ENCODE measurements at regions not wholly inside any gene's neighbourhood (a gene's known extent, or its start where the extent isn't known, plus 50 kb on each side); places are given as distances from the start of the nearest gene placed in this dataset.

- no peaks in the 10 kb centered on the region for H3K79me2 ChIP-seq (ENCODE audit: insufficient read depth, low read length)
- no peaks in the 10 kb centered on the region for H3K4me1 ChIP-seq (ENCODE audit: insufficient read depth, low read length, poor library complexity, severe bottlenecking)
- H3K9me3 ChIP-seq (ENCODE audit: insufficient read depth, low read depth, low read length) = no peaks in the 10 kb centered on the region
- TF ChIP-seq EZH2phosphoT487 (IDR thresholded peaks at IDR 0.05; ENCODE audit: borderline replicate concordance) (no peak), CTCF (conservative IDR thresholded peaks at IDR 0.05; ENCODE audit: low read length) (no peak)
- H3K4me3 ChIP-seq (ENCODE audit: low read length, poor library complexity, severe bottlenecking) = no peak overlapping the region
- no peaks in the 10 kb centered on the region for H3K27me3 ChIP-seq (ENCODE audit: insufficient read depth, low read length, poor library complexity, severe bottlenecking)
- H3K9ac ChIP-seq (ENCODE audit: low read depth, low read length, poor library complexity, severe bottlenecking) = no peak overlapping the region
- H3K4me2 ChIP-seq (ENCODE audit: low read depth, low read length, poor library complexity, severe bottlenecking) = no peak overlapping the region
- H2AFZ ChIP-seq (ENCODE audit: low read length) = no peak overlapping the region
- no peaks in the 10 kb centered on the region for H3K36me3 ChIP-seq (ENCODE audit: insufficient read depth, low read length)
- H4K20me1 ChIP-seq (ENCODE audit: insufficient read depth, low read length, poor library complexity, severe bottlenecking) = no peaks in the 10 kb centered on the region
- no peaks in the 10 kb centered on the region for H3K9me2 ChIP-seq (replicated peaks; ENCODE audit: low read depth, low read length)
- H3F3A ChIP-seq (ENCODE audit: low read depth) = no peaks in the 10 kb centered on the region
These were observed 329.4 kb downstream of the OTUD1 start for GRCh38 chr10:23768281-23768680.

- no peaks in the 10 kb centered on the region for H3K36me3 ChIP-seq (ENCODE audit: insufficient read depth, low read length)
- no peaks in the 10 kb centered on the region for H3K9me2 ChIP-seq (replicated peaks; ENCODE audit: low read depth, low read length)
- H4K20me1 ChIP-seq (ENCODE audit: insufficient read depth, low read length, poor library complexity, severe bottlenecking) = no peaks in the 10 kb centered on the region
- H3K9ac ChIP-seq (ENCODE audit: low read depth, low read length, poor library complexity, severe bottlenecking) = no peak overlapping the region
- H3K9me3 ChIP-seq (ENCODE audit: insufficient read depth, low read depth, low read length) = no peaks in the 10 kb centered on the region
- TF ChIP-seq EZH2phosphoT487 (IDR thresholded peaks at IDR 0.05; ENCODE audit: borderline replicate concordance) (no peak), CTCF (conservative IDR thresholded peaks at IDR 0.05; ENCODE audit: low read length) (no peak)
- no peak overlapping the region for H3K4me3 ChIP-seq (ENCODE audit: low read length, poor library complexity, severe bottlenecking)
- no peaks in the 10 kb centered on the region for H3K4me1 ChIP-seq (ENCODE audit: insufficient read depth, low read length, poor library complexity, severe bottlenecking)
- H2AFZ ChIP-seq (ENCODE audit: low read length) = no peak overlapping the region
- H3K79me2 ChIP-seq (ENCODE audit: insufficient read depth, low read length) = no peaks in the 10 kb centered on the region
- no peak overlapping the region for H3K4me2 ChIP-seq (ENCODE audit: low read depth, low read length, poor library complexity, severe bottlenecking)
- no peaks in the 10 kb centered on the region for H3K27me3 ChIP-seq (ENCODE audit: insufficient read depth, low read length, poor library complexity, severe bottlenecking)
- no peaks in the 10 kb centered on the region for H3F3A ChIP-seq (ENCODE audit: low read depth)
These were observed 338.3 kb downstream of the OTUD1 start for GRCh38 chr10:23777153-23777552.

GRCh38 chr10:23779301-23779700, 340.4 kb downstream of the OTUD1 start:
- TF ChIP-seq EZH2phosphoT487 (IDR thresholded peaks at IDR 0.05; ENCODE audit: borderline replicate concordance) = no peak
- Histone ChIP-seq H4K20me1 (ENCODE audit: insufficient read depth, low read length, poor library complexity, severe bottlenecking) (no peaks in the 10 kb centered on the region), H3K4me2 (ENCODE audit: low read depth, low read length, poor library complexity, severe bottlenecking) (no peak overlapping the region), H3K36me3 (ENCODE audit: insufficient read depth, low read length) (no peaks in the 10 kb centered on the region), H3K4me1 (ENCODE audit: insufficient read depth, low read length, poor library complexity, severe bottlenecking) (no peaks in the 10 kb centered on the region), H3K79me2 (ENCODE audit: insufficient read depth, low read length) (no peaks in the 10 kb centered on the region), H3K9me2 (replicated peaks; ENCODE audit: low read depth, low read length) (no peaks in the 10 kb centered on the region), H3K27me3 (ENCODE audit: insufficient read depth, low read length, poor library complexity, severe bottlenecking) (no peaks in the 10 kb centered on the region), H3K4me3 (ENCODE audit: low read length, poor library complexity, severe bottlenecking) (no peak overlapping the region), H3K9me3 (ENCODE audit: insufficient read depth, low read depth, low read length) (no peaks in the 10 kb centered on the region), H3F3A (ENCODE audit: low read depth) (no peaks in the 10 kb centered on the region), H3K9ac (ENCODE audit: low read depth, low read length, poor library complexity, severe bottlenecking) (no peak overlapping the region), H2AFZ (ENCODE audit: low read length) (no peak overlapping the region)

GRCh38 chr10:23780331-23780730, 341.5 kb downstream of the OTUD1 start:
- H3K4me1 ChIP-seq (ENCODE audit: insufficient read depth, low read length, poor library complexity, severe bottlenecking) = no peaks in the 10 kb centered on the region
- no peaks in the 10 kb centered on the region for H3K9me3 ChIP-seq (ENCODE audit: insufficient read depth, low read depth, low read length)
- no peak for TF ChIP-seq EZH2phosphoT487 (IDR thresholded peaks at IDR 0.05; ENCODE audit: borderline replicate concordance)
- TF ChIP-seq CTCF (conservative IDR thresholded peaks at IDR 0.05; ENCODE audit: low read length) = no peak
- no peaks in the 10 kb centered on the region for H4K20me1 ChIP-seq (ENCODE audit: insufficient read depth, low read length, poor library complexity, severe bottlenecking)
- H2AFZ ChIP-seq (ENCODE audit: low read length) = no peak overlapping the region
- no peak overlapping the region for H3K4me2 ChIP-seq (ENCODE audit: low read depth, low read length, poor library complexity, severe bottlenecking)
- H3K9ac ChIP-seq (ENCODE audit: low read depth, low read length, poor library complexity, severe bottlenecking) = no peak overlapping the region
- no peak overlapping the region for H3K4me3 ChIP-seq (ENCODE audit: low read length, poor library complexity, severe bottlenecking)
- no peaks in the 10 kb centered on the region for H3K9me2 ChIP-seq (replicated peaks; ENCODE audit: low read depth, low read length)
- no peaks in the 10 kb centered on the region for H3K36me3 ChIP-seq (ENCODE audit: insufficient read depth, low read length)
- H3F3A ChIP-seq (ENCODE audit: low read depth) = no peaks in the 10 kb centered on the region
- H3K79me2 ChIP-seq (ENCODE audit: insufficient read depth, low read length) = no peaks in the 10 kb centered on the region
- H3K27me3 ChIP-seq (ENCODE audit: insufficient read depth, low read length, poor library complexity, severe bottlenecking) = no peaks in the 10 kb centered on the region
